Smooth muscle cell (in vitro differentiated cells): ENCODE measurements at regions not wholly inside any gene's neighbourhood (a gene's known extent, or its start where the extent isn't known, plus 50 kb on each side); places are given as distances from the start of the nearest gene placed in this dataset.

Source experiments
- DNase-seq: peaks from one replicate; lab custom pipeline; 2025; ENCODE audit not compliant: unreplicated experiment; lab: John Stamatoyannopoulos, UW
- H2AFZ ChIP-seq: fragments of 200-600 bp; sonication (generic); 2 replicates; pipeline ENCODE4 v1.6.0; 2016; ENCODE audit warnings: antibody characterized with exemption, low read depth, mild to moderate bottlenecking
- H3F3A ChIP-seq: fragments of 200-600 bp; sonication (generic); 2 replicates; pipeline ENCODE4 v1.6.0; 2017; ENCODE audit warnings: antibody characterized with exemption, low read depth
- H3K27ac ChIP-seq: fragments of 200-600 bp; sonication (generic); 2 replicates; pipeline ENCODE4 v1.5.1; 2016; ENCODE audit warnings: low read depth, mild to moderate bottlenecking
- H3K27me3 ChIP-seq: fragments of 200-600 bp; sonication (generic); 2 replicates; pipeline ENCODE4 v1.6.1; 2016; ENCODE audit warnings: low read depth, mild to moderate bottlenecking
- H3K36me3 ChIP-seq: fragments of 200-600 bp; sonication (generic); 2 replicates; pipeline ENCODE4 v1.5.1; 2016; ENCODE audit warnings: low read depth
- H3K4me1 ChIP-seq: fragments of 200-600 bp; sonication (generic); 2 replicates; pipeline ENCODE4 v1.5.1; 2016; ENCODE audit warnings: low read depth
- H3K4me2 ChIP-seq: fragments of 200-600 bp; sonication (generic); 2 replicates; pipeline ENCODE4 v1.6.0; 2016; ENCODE audit warnings: mild to moderate bottlenecking
- H3K4me3 ChIP-seq: fragments of 200-600 bp; sonication (generic); 2 replicates; pipeline ENCODE4 v1.5.1; 2016; ENCODE audit warnings: mild to moderate bottlenecking
- H3K79me2 ChIP-seq: fragments of 200-600 bp; sonication (generic); 2 replicates; pipeline ENCODE4 v1.6.0; 2016; ENCODE audit warnings: low read depth, mild to moderate bottlenecking
- H3K9ac ChIP-seq: fragments of 200-600 bp; sonication (generic); 2 replicates; pipeline ENCODE4 v1.6.0; 2016; ENCODE audit warnings: low read depth
- H3K9me3 ChIP-seq: fragments of 200-600 bp; sonication (generic); replicated peaks from 2 replicates; pipeline ENCODE4 v1.5.1; 2016; ENCODE audit warnings: low read depth
- H4K20me1 ChIP-seq: fragments of 200-600 bp; sonication (generic); 2 replicates; pipeline ENCODE4 v1.6.0; 2016; ENCODE audit warnings: low read depth
- CTCF ChIP-seq: fragments of 200-600 bp; sonication (generic); IDR thresholded peaks from 2 replicates; pipeline ENCODE4 v1.5.1; 2017; ENCODE audit warnings: borderline replicate concordance, mild to moderate bottlenecking, antibody characterized with exemption; ENCODE audit not compliant: insufficient read depth, poor library complexity, severe bottlenecking
- WGBS: methylation state at CpG from one replicate; pipeline ENCODE4 v1.1.7; 2016; ENCODE audit warnings: low lambda C conversion rate; 5-methylcytosine and 5-hydroxymethylcytosine counted together

- H3K9me3 ChIP-seq: no peaks in the 10 kb centered on the region
- no peak overlapping the region for H3K4me2 ChIP-seq
- WGBS: 98% methylated on average over 4 of the region's 4 CpGs
- no peaks in the 10 kb centered on the region for H3K27me3 ChIP-seq
- no peaks in the 10 kb centered on the region for H3K79me2 ChIP-seq
- no peak overlapping the region for H3K4me3 ChIP-seq
- H2AFZ ChIP-seq: no peak overlapping the region
- no peaks in the 10 kb centered on the region for H3K36me3 ChIP-seq
- TF ChIP-seq CTCF: no peak
- H3K27ac ChIP-seq: no peak overlapping the region
- H3K4me1 ChIP-seq: no peaks in the 10 kb centered on the region
- no peaks in the 10 kb centered on the region for H4K20me1 ChIP-seq
- H3K9ac ChIP-seq: no peak overlapping the region
- no peak for DNase-seq
- H3F3A ChIP-seq: no peaks in the 10 kb centered on the region
Observed at GRCh38 chr9:26399556-26399955, 493.0 kb downstream of the CAAP1 start.

- H3K9ac ChIP-seq: no peak overlapping the region
- no peaks in the 10 kb centered on the region for H3F3A ChIP-seq
- no peaks in the 10 kb centered on the region for H3K4me1 ChIP-seq
- H2AFZ ChIP-seq: no peak overlapping the region
- no peak for DNase-seq
- no peak overlapping the region for H3K4me2 ChIP-seq
- no peaks in the 10 kb centered on the region for H3K27me3 ChIP-seq
- no peak overlapping the region for H3K27ac ChIP-seq
- no peaks in the 10 kb centered on the region for H3K79me2 ChIP-seq
- WGBS: 95% methylated on average over 1 of the region's 1 CpG
- H3K36me3 ChIP-seq: no peaks in the 10 kb centered on the region
- no peak overlapping the region for H3K4me3 ChIP-seq
- H3K9me3 ChIP-seq: no peaks in the 10 kb centered on the region
- TF ChIP-seq CTCF: no peak
- no peaks in the 10 kb centered on the region for H4K20me1 ChIP-seq
Observed at GRCh38 chr9:26394025-26394424, 498.6 kb downstream of the CAAP1 start.

- Histone ChIP-seq H3K9ac (no peak overlapping the region), H2AFZ (no peak overlapping the region), H3K27me3 (no peaks in the 10 kb centered on the region), H3K9me3 (no peaks in the 10 kb centered on the region), H3K79me2 (no peaks in the 10 kb centered on the region), H3K36me3 (no peaks in the 10 kb centered on the region), H3K4me2 (no peak overlapping the region), H3F3A (no peaks in the 10 kb centered on the region), H4K20me1 (no peaks in the 10 kb centered on the region), H3K27ac (no peak overlapping the region), H3K4me3 (no peak overlapping the region), H3K4me1 (no peaks in the 10 kb centered on the region)
- no peak for DNase-seq
- no peak for TF ChIP-seq CTCF
Observed at GRCh38 chr9:26392639-26393038, 500.0 kb downstream of the CAAP1 start.

- Histone ChIP-seq H2AFZ (no peak overlapping the region), H3K27me3 (no peaks in the 10 kb centered on the region), H3K9me3 (no peaks in the 10 kb centered on the region), H3K27ac (no peak overlapping the region), H3K4me1 (no peaks in the 10 kb centered on the region), H3K36me3 (no peaks in the 10 kb centered on the region), H3K4me2 (no peak overlapping the region), H3K9ac (no peak overlapping the region), H3F3A (no peaks in the 10 kb centered on the region), H3K79me2 (no peaks in the 10 kb centered on the region), H3K4me3 (no peak overlapping the region), H4K20me1 (no peaks in the 10 kb centered on the region)
- TF ChIP-seq CTCF: no peak
- DNase-seq: no peak
- 79% methylated on average over 4 of the region's 4 CpGs for WGBS
Observed at GRCh38 chr9:26391036-26391435, 501.6 kb downstream of the CAAP1 start.
